DMS 273 (cell line): ENCODE measurements at regions not wholly inside any gene's neighbourhood (a gene's known extent, or its start where the extent isn't known, plus 50 kb on each side); places are given as distances from the start of the nearest gene placed in this dataset.

ENCODE experiments used
- DNase-seq: peaks from one replicate; lab custom pipeline; 2025; ENCODE audit not compliant: unreplicated experiment; lab: John Stamatoyannopoulos, UW

DNA sequence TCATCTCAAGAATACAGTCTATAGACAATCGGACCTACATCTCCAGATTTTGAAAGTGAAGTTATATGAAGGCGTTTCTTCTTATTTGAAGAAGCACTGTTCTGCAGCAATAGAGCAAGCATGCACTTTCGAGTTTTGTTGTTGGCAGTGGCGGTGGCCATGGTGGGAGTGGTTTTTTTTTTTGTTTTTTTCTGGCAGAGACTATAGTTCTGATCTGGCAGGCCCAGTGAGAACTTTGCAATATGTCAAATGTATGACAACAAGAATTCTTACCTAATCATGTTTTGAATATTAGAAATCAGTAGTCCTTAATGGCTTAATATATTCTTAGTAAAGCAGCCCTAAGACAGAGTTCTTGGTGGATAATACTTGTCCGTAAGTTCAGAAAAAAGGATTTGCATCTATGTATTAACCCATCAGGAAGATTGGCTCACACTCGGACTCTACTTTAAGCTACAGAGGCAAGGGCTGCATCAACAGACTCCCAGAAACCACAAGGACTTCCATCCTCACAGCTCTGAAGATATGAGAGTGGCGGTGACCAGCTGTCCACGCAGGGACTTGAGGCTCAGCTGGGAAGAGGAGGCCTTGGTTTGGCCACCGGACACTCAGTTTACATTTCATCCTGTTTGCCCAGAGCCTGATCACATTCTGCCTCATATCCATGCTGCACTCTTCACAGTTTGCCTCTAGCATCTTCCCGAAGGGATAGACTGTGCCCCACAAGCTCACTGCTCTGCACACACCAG lies 124.1 kb upstream of the THBS1 start:
- no peak for DNase-seq

- DNase-seq: no peak
These were observed 122.7 kb upstream of the THBS1 start for GRCh38 chr15:39458131-39458530.

DNA sequence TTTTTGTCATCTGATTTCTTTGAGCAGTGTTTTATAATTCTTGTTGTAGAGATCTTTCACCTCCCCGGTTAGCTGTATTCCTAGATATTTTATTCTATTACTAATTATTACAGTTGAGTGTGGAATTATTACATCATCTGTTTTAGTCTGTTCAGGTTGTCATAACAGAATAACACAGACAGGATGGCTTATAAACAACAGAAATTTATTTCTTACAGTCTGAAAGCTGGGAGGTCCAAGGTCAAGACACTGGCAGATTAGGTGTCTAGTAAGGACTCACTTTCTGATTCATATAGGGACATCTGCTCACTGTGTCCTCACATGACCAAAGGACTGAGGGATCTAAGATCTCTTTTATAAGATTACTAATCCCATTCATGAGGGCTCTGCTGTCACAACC lies 121.3 kb upstream of the THBS1 start:
- peak; percentile 1 for DNase-seq

DNA sequence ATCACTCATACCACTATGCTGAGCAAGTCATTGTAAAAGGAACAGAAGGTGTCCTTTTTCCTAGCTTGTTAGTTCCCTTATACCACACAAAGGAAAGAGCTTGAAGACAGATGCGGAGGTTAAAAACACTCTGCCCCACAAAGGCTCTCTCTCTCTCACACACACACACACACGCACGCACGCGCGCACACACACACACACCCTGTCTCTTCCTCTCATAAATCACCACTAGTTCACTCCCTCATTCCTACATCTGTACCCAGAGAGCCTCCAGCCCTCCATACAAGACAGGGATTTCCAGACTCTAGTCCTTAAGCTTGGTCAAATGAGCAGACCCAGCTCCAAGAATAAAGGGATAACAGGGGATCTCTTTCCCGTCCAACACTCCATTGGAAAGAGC lies 120.1 kb upstream of the THBS1 start:
- no peak for DNase-seq

GRCh38 chr15:39461536-39462130 lies 119.2 kb upstream of the THBS1 start:
- peak; percentile 30 for DNase-seq

GRCh38 chr15:39462691-39463090 lies 118.2 kb upstream of the THBS1 start:
- DNase-seq: no peak

DNA sequence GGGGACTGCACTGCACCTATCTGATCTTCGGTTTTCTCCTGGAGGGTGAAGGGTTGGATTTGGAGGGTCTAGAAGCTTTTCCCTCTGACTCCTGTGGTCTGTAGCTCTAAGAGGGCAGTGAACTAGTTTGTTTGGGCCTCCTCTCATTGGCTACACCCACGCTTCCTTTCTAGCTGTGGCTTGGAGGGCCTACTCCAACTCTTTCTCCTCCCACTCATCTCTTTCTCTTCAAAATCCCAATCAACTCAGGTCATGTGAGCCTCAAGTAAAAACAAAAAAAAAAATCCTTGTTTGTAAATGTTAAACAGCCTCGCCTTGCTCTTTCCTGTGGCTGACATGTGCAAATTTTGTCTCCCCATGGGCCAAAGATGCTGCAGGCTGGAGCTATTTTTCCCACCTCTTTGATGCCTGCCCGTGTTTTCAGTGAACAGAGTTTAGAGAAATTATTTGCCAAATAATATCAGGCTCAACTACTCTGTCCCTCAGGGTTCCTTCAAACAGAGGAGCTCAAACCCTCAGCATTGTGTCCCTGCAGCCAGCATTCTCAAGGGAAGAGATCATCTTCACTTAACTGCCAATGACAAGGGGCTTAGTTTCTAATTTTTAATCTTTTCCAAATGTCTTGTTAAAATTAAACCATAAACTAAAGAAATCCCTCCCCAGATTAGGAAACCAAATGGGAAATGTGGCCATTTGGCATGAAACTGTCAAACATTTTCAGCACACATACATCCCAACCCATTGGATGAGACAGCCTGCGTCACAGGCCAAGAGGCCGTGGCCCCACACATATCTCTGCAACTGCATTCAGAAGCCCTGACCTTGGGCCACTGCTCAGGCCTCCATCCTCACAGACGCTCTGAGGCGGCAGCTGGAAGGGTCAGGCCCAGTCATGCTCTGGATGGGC lies 114.8 kb upstream of the THBS1 start:
- DNase-seq: no peak

GRCh38 chr15:39466750-39467105 lies 114.2 kb upstream of the THBS1 start:
- DNase-seq: no peak

- no peak for DNase-seq
These were observed 112.5 kb upstream of the THBS1 start for GRCh38 chr15:39468331-39468730.

GRCh38 chr15:39468828-39469227 lies 112.1 kb upstream of the THBS1 start:
- no peak for DNase-seq

- no peak for DNase-seq
These were observed 108.9 kb upstream of the THBS1 start for GRCh38 chr15:39471785-39472574.

DNA sequence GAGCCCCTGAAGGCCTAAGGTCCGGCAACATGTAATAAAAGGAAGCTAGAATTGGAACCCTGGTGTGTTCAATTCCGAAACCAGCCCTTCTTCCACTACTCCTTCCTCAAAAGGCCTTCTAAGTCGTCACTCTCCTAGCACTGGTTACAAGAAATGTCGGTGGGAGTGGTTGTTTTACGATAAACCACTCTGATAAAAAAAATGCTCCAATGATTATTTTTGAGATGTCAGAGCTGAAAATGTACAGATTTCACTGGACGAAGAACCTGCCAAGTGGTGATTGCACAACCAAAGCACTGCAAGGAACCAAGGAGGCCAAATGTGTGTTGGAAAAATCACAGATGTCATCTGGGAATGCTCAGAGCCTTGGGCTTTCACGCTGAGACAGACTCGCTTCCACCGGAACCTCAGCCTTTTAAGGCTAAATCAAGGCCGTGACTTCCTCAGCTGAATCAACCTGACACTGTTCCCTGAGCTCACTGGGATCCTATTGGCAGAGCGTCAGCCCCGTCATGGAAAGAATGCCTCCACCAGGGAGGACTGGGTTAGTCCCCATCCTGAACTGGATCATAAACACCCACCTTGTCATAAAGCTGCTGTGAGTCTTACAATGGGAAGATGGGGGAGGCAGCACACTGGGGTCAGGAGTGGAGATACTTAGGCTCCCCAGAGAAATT lies 108.1 kb upstream of the THBS1 start:
- no peak for DNase-seq

DNA sequence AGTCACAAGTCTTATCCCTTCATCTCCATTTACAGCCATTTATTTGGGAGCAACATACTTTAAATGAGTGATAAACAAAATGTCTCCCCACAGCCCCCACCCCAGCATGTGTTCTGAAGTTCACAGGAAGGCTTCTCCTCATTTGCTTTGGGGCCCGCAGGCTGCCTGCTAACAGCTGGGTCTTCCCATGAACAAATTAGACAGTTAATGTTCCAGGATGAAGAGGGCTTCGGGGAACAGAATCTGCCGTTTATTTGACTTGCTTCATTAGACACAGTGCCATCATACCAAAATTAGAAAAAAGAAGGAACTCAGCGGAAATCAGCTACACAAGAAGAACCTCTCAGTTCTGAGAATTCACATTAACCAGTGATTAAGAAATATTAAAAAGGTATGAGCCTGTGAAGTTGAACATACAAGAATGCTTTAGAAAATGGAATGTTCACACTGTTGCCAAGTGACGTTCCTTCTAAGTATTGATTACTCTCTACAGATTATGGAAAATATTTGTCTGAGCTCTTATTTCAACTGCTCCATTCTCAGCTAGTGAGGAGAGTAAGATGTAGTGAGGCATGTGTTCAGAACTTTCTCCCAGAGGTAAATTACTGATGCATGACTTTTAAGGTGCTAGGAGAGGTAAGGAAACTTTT lies 107.5 kb upstream of the THBS1 start:
- no peak for DNase-seq

- no peak for DNase-seq
These were observed 106.2 kb upstream of the THBS1 start for GRCh38 chr15:39474657-39475056.

DNA sequence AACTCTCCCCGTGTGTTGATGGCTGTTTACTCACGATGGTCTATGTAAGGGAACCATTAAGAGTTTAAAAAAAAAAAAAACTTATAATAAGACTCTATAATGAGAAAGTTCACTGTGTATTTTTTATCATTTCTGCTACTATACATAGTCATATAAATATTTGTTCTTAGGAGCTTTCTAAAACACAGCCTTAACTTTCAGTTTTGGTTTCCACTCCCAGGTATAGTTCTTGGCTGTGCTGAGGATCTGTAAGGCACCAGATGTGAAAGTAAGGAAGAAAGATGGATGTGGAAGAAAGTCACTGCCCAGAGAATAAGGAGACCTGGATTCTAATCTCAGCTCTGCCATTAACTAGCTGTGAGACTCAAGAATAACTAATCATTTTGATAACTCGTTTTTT lies 101.9 kb upstream of the THBS1 start:
- no peak for DNase-seq

DNA sequence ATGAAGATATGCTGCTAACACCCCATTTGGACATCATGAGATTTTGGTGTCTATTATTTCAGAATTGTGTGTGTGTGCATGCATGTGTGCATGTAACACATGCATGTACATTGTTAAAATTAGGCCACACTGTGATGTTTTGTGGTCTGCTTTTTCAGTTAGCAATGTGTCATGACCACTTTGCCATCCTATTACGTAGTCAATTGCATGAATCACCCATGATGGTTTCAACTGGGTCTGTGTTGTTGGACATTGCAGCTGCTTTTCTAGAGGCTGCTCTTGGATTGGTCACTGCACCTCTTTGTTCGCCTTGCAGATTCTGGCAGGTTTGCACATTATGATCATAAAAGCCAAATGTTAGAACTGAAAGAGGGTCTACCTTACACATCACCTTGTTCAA lies 101.0 kb upstream of the THBS1 start:
- no peak for DNase-seq

- DNase-seq: no peak
These were observed 98.4 kb upstream of the THBS1 start for GRCh38 chr15:39482459-39482858.

- DNase-seq: no peak
These were observed 94.0 kb upstream of the THBS1 start for GRCh38 chr15:39486621-39487457.

- DNase-seq: no peak
These were observed 93.5 kb upstream of the THBS1 start for GRCh38 chr15:39487458-39487735.

DNA sequence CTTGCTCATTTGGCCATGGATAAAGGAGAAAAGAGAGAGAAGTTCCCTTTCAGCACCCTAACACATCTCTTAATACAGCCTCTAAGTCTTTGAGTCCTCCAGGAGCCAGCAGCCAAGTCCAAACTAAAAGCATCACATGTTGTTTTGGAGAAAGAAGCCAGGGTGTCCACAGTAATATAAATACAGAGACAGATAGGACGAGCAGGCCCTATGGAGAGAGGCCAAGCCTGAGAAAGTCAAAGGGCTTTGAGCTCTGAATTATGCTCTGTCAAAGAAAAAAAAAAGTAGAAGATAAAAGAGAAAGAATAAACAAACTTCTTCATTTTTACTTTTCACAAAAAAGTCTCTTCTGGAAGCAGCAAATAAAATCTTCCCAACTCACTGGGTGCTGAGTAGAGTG lies 92.4 kb upstream of the THBS1 start:
- DNase-seq: no peak
